ENCODE measurements at regions not wholly inside any gene's neighbourhood (a gene's known extent, or its start where the extent isn't known, plus 50 kb on each side); places are given as distances from the start of the nearest gene placed in this dataset.

GRCh38 chr6:22221630-22222029, 75.2 kb downstream of the PRL start:
- DNase-seq: no peak
- no peak overlapping the region for H2AFZ ChIP-seq
- no peaks in the 10 kb centered on the region for H3K9me2 ChIP-seq (ENCODE audit: insufficient read depth)
- no peak overlapping the region for H3K9ac ChIP-seq
- H3K4me1 ChIP-seq (ENCODE audit: insufficient read depth): no peaks in the 10 kb centered on the region
- no peaks in the 10 kb centered on the region for H3F3A ChIP-seq (ENCODE audit: insufficient read depth)
- in situ Hi-C loops (cut with MboI): no loop called here
- no peaks in the 10 kb centered on the region for H3K9me3 ChIP-seq (ENCODE audit: low read depth)
- no peaks in the 10 kb centered on the region for H3K79me2 ChIP-seq (ENCODE audit: insufficient read depth)
- no peak overlapping the region for H3K4me2 ChIP-seq (ENCODE audit: unreplicated experiment)
- no peaks in the 10 kb centered on the region for H4K20me1 ChIP-seq (ENCODE audit: insufficient read depth)
- H3K36me3 ChIP-seq (ENCODE audit: low read depth): no peaks in the 10 kb centered on the region
- no peak overlapping the region for H3K4me3 ChIP-seq
- no peak for TF ChIP-seq EZH2 (IDR thresholded peaks at IDR 0.05; ENCODE audit: insufficient read depth, poor library complexity, severe bottlenecking)
- no peak for TF ChIP-seq EZH2phosphoT487 (IDR thresholded peaks at IDR 0.05; ENCODE audit: insufficient read depth, low read depth)
- 64 to 75% methylated on average over 3 of the region's 3 CpGs for WGBS, 2 experiments (ENCODE audit: low coverage in 1 of 2, low lambda C conversion rate in 2 of 2, missing lambda C conversion rate in 2 of 2)
- H3K27me3 ChIP-seq (replicated peaks; ENCODE audit: insufficient read depth): no peaks in the 10 kb centered on the region; the same call in 1 of the 2 replicates
- no peak overlapping the region for H3K27ac ChIP-seq

GRCh38 chr6:22222469-22222868, 74.4 kb downstream of the PRL start:
- Histone ChIP-seq H3K27me3 (replicated peaks; ENCODE audit: insufficient read depth) (no peaks in the 10 kb centered on the region; the same call in 1 of the 2 replicates), H3K36me3 (ENCODE audit: low read depth) (no peaks in the 10 kb centered on the region), H3K4me1 (ENCODE audit: insufficient read depth) (no peaks in the 10 kb centered on the region), H3K79me2 (ENCODE audit: insufficient read depth) (no peaks in the 10 kb centered on the region), H3K4me2 (ENCODE audit: unreplicated experiment) (no peak overlapping the region), H4K20me1 (ENCODE audit: insufficient read depth) (no peaks in the 10 kb centered on the region), H3K9me2 (ENCODE audit: insufficient read depth) (no peaks in the 10 kb centered on the region), H3F3A (ENCODE audit: insufficient read depth) (no peaks in the 10 kb centered on the region), H3K27ac (no peak overlapping the region), H2AFZ (no peak overlapping the region), H3K9ac (no peak overlapping the region), H3K4me3 (no peak overlapping the region), H3K9me3 (ENCODE audit: low read depth) (no peaks in the 10 kb centered on the region)
- in situ Hi-C loops (cut with MboI): no loop called here
- WGBS, 2 experiments (ENCODE audit: low coverage in 1 of 2, low lambda C conversion rate in 2 of 2, missing lambda C conversion rate in 2 of 2): 81 to 84% methylated on average over 6 of the region's 6 CpGs
- DNase-seq: no peak
- TF ChIP-seq EZH2phosphoT487 (IDR thresholded peaks at IDR 0.05; ENCODE audit: insufficient read depth, low read depth): no peak
- TF ChIP-seq EZH2 (IDR thresholded peaks at IDR 0.05; ENCODE audit: insufficient read depth, poor library complexity, severe bottlenecking): no peak

- Histone ChIP-seq H2AFZ (no peak overlapping the region), H3F3A (ENCODE audit: insufficient read depth) (no peaks in the 10 kb centered on the region), H3K4me2 (ENCODE audit: unreplicated experiment) (no peak overlapping the region), H3K27ac (no peak overlapping the region), H3K27me3 (replicated peaks; ENCODE audit: insufficient read depth) (no peaks in the 10 kb centered on the region), H3K4me3 (no peak overlapping the region), H3K79me2 (ENCODE audit: insufficient read depth) (no peaks in the 10 kb centered on the region), H3K9me2 (ENCODE audit: insufficient read depth) (no peaks in the 10 kb centered on the region), H3K4me1 (ENCODE audit: insufficient read depth) (no peaks in the 10 kb centered on the region), H3K36me3 (ENCODE audit: low read depth) (no peaks in the 10 kb centered on the region), H4K20me1 (ENCODE audit: insufficient read depth) (no peaks in the 10 kb centered on the region), H3K9ac (no peak overlapping the region), H3K9me3 (ENCODE audit: low read depth) (no peaks in the 10 kb centered on the region)
- 4 to 7% methylated on average over 2 of the region's 2 CpGs for WGBS, 2 experiments (ENCODE audit: low coverage in 1 of 2, low lambda C conversion rate in 2 of 2, missing lambda C conversion rate in 2 of 2)
- DNase-seq: no peak
- in situ Hi-C loops (cut with MboI): no loop called here
- TF ChIP-seq EZH2 (IDR thresholded peaks at IDR 0.05; ENCODE audit: insufficient read depth, poor library complexity, severe bottlenecking): no peak
- no peak for TF ChIP-seq EZH2phosphoT487 (IDR thresholded peaks at IDR 0.05; ENCODE audit: insufficient read depth, low read depth)
Measured at GRCh38 chr6:22227824-22228610, 68.8 kb downstream of the PRL start.

GRCh38 chr6:22231050-22231449, 65.8 kb downstream of the PRL start:
- Histone ChIP-seq H3K27me3 (replicated peaks; ENCODE audit: insufficient read depth) (no peaks in the 10 kb centered on the region), H3K36me3 (ENCODE audit: low read depth) (no peaks in the 10 kb centered on the region), H4K20me1 (ENCODE audit: insufficient read depth) (no peaks in the 10 kb centered on the region), H3K79me2 (ENCODE audit: insufficient read depth) (no peaks in the 10 kb centered on the region), H3K9ac (no peak overlapping the region), H2AFZ (no peak overlapping the region), H3K4me2 (ENCODE audit: unreplicated experiment) (no peak overlapping the region), H3K9me3 (ENCODE audit: low read depth) (no peaks in the 10 kb centered on the region), H3K9me2 (ENCODE audit: insufficient read depth) (no peaks in the 10 kb centered on the region), H3K27ac (no peak overlapping the region), H3F3A (ENCODE audit: insufficient read depth) (peaks cover 2% of the 10 kb centered on the region; the same call in 1 of the 2 replicates), H3K4me1 (ENCODE audit: insufficient read depth) (peaks cover 2% of the 10 kb centered on the region; the same call in 1 of the 2 replicates), H3K4me3 (no peak overlapping the region)
- WGBS, 2 experiments (ENCODE audit: low coverage in 1 of 2, low lambda C conversion rate in 2 of 2, missing lambda C conversion rate in 2 of 2): 77 to 79% methylated on average over 7 of the region's 7 CpGs
- no peak for DNase-seq
- TF ChIP-seq EZH2phosphoT487 (IDR thresholded peaks at IDR 0.05; ENCODE audit: insufficient read depth, low read depth) (no peak), EZH2 (IDR thresholded peaks at IDR 0.05; ENCODE audit: insufficient read depth, poor library complexity, severe bottlenecking) (no peak)
- in situ Hi-C loops (cut with MboI): no loop called here
